ENCODE measurements at regions not wholly inside any gene's neighbourhood (a gene's known extent, or its start where the extent isn't known, plus 50 kb on each side); places are given as distances from the start of the nearest gene placed in this dataset.

- Histone ChIP-seq H3K4me3 (ENCODE audit: low read depth in 2 of 2, low read length in 2 of 2) (no peak overlapping the region), H3K4me1 (ENCODE audit: control insufficient read depth, insufficient read depth, low read length) (no peaks in the 10 kb centered on the region), H3K27ac (ENCODE audit: low read length) (no peak overlapping the region), H3K27me3 (ENCODE audit: control insufficient read depth, insufficient read depth, low read length) (no peaks in the 10 kb centered on the region), H3K9me3 (ENCODE audit: control insufficient read depth, insufficient read depth, low read depth, low read length) (no peaks in the 10 kb centered on the region), H3K36me3 (ENCODE audit: control insufficient read depth, insufficient read depth, low read length) (no peaks in the 10 kb centered on the region)
- no peak for ATAC-seq
- in situ Hi-C loops (cut with HindIII; ENCODE audit: low pct_unique_long_range_greater_than_20kb, low sequenced_read_pairs), result no loop called here
- POLR2A ChIA-PET, result no interaction called here
- intact Hi-C loops (cut with micrococcal nuclease; ENCODE audit: unreplicated experiment), result loop anchor here (1.0 to 5.0 kb wide), 3 partner anchors 12 to 167 kb away; no protein-coding TSS in a partner anchor
- BruUV-seq (replicated peaks), result no TSS peak
- DNase-seq (ENCODE audit: low read depth, low spot score), result no peak
- TF ChIP-seq TCF7L2 (IDR thresholded peaks at IDR 0.05; ENCODE audit: low read depth, low read length) (no peak), POLR2AphosphoS5 (IDR thresholded peaks at IDR 0.05; ENCODE audit: low read depth, low read length) (no peak), SIN3A (IDR thresholded peaks at IDR 0.05; ENCODE audit: borderline replicate concordance, insufficient read depth, low read depth, low read length) (no peak), REST (IDR thresholded peaks at IDR 0.05; ENCODE audit: insufficient read depth in 1 of 2, low read depth in 2 of 2, low read length in 1 of 2) (no peak), CTCF (IDR thresholded peaks at IDR 0.05) (no peak)
- CTCF ChIA-PET, result interaction anchor here (1.0 kb wide), 1 partner anchor 186 kb away, joined by 9 read pairs; no protein-coding TSS in a partner anchor
These were observed 105.5 kb upstream of the RUNX3 start for GRCh38 chr1:25035523-25036116.

GRCh38 chr1:25034736-25035522 is 104.9 kb upstream of the RUNX3 start:
- POLR2A ChIA-PET, result no interaction called here
- in situ Hi-C loops (cut with HindIII; ENCODE audit: low pct_unique_long_range_greater_than_20kb, low sequenced_read_pairs), result no loop called here

More at GRCh38 chr1:25034736-25035522, 104.9 kb upstream of the RUNX3 start:
- intact Hi-C loops (cut with micrococcal nuclease; ENCODE audit: unreplicated experiment), result loop anchor here (5.0 kb wide), 2 partner anchors 67 to 167 kb away; no protein-coding TSS in a partner anchor
- Histone ChIP-seq H3K27me3 (ENCODE audit: control insufficient read depth, insufficient read depth, low read length) (no peaks in the 10 kb centered on the region), H3K27ac (ENCODE audit: low read length) (no peak overlapping the region), H3K9me3 (ENCODE audit: control insufficient read depth, insufficient read depth, low read depth, low read length) (no peaks in the 10 kb centered on the region), H3K4me1 (ENCODE audit: control insufficient read depth, insufficient read depth, low read length) (no peaks in the 10 kb centered on the region), H3K36me3 (ENCODE audit: control insufficient read depth, insufficient read depth, low read length) (no peaks in the 10 kb centered on the region), H3K4me3 (ENCODE audit: low read depth in 2 of 2, low read length in 2 of 2) (no peak overlapping the region)
- DNase-seq (ENCODE audit: low read depth, low spot score) (no peak), ATAC-seq (no peak)
- no peak for TF ChIP-seq SIN3A (IDR thresholded peaks at IDR 0.05; ENCODE audit: borderline replicate concordance, insufficient read depth, low read depth, low read length)
- no peak for TF ChIP-seq TCF7L2 (IDR thresholded peaks at IDR 0.05; ENCODE audit: low read depth, low read length)
- no peak for TF ChIP-seq CTCF (IDR thresholded peaks at IDR 0.05)
- TF ChIP-seq POLR2AphosphoS5 (IDR thresholded peaks at IDR 0.05; ENCODE audit: low read depth, low read length), result no peak
- no peak for TF ChIP-seq REST (IDR thresholded peaks at IDR 0.05; ENCODE audit: insufficient read depth in 1 of 2, low read depth in 2 of 2, low read length in 1 of 2)
- no TSS peak for BruUV-seq (replicated peaks)
- CTCF ChIA-PET, result no interaction called here
